HCT116 (cell line): ENCODE measurements at regions not wholly inside any gene's neighbourhood (a gene's known extent, or its start where the extent isn't known, plus 50 kb on each side); places are given as distances from the start of the nearest gene placed in this dataset.
"Not testable (repeated sequence)": the region's sequence is repeated elsewhere in the genome, so short reads cannot be mapped to it uniquely, and the experiment has no call there.

Experiments
- ATAC-seq: fragments of 200-7000 bp; cut with Tn5 transposase; 2 replicates; pipeline ENCODE4 v1.9.1; 2020; ENCODE audit warnings: mild to moderate bottlenecking, moderate library complexity
- BruUV-seq: library from RNA; stranded (reverse); fragments of 400-500 nt; replicated peaks from 2 replicates; lab custom pipeline; 2021; lab: Mats Ljungman, UMichigan
- CTCF ChIA-PET: fragments of 300-600 bp; sonication (Branson Sonifier 250); formaldehyde crosslinking; loops from one replicate; lab custom pipeline; 2021; ENCODE audit warnings: antibody characterized with exemption; lab: Charles Lee
- POLR2A ChIA-PET: fragments of 300-600, 350-600 bp; sonication (Branson Sonifier 250); formaldehyde crosslinking; loops from one replicate; lab custom pipeline; 2021; ENCODE audit warnings: antibody characterized with exemption; lab: Charles Lee
- RAD21 ChIA-PET, 2 experiments: fragments of 300-600 bp; sonication (Branson Sonifier 250); formaldehyde crosslinking; loops; one replicate each; lab custom pipeline; 2023; ENCODE audit warnings: low total read pairs in 2 of 2; ENCODE audit not compliant: uncharacterized antibody in 2 of 2, unreplicated experiment in 2 of 2, low non-redundant PET in 1 of 2; lab: Charles Lee
- DNase-seq: peaks from one replicate; pipeline ENCODE4 v3.0.0-alpha.2; 2010; ENCODE audit warnings: low read depth, low spot score
- H2AFZ ChIP-seq: fragments of 200-600 bp; shearing (Covaris generic), sonication (generic); 2 replicates; pipeline ENCODE4 v1.6.1; 2017; ENCODE audit warnings: low read depth, mixed run types, mixed read lengths, antibody characterized with exemption, low read length; ENCODE audit not compliant: poor library complexity, severe bottlenecking
- H3K27ac ChIP-seq: 2 replicates; pipeline ENCODE4 v1.5.1; 2012; ENCODE audit warnings: low read depth, low read length
- H3K27me3 ChIP-seq: fragments of 200-600 bp; sonication (generic); 2 replicates; pipeline ENCODE4 v1.6.1; 2016; ENCODE audit warnings: mixed run types, low read length, mixed read lengths; ENCODE audit not compliant: insufficient read depth
- H3K36me3 ChIP-seq, 2 experiments: fragments of 200-500 bp in 1 of 2; fragments of 200-600 bp in 1 of 2; sonication (Bioruptor generic) in 1 of 2; sonication (generic) in 1 of 2; 2 replicates each; pipeline versions ENCODE4 v1.5.1 to v1.6.1; 2014 to 2016; ENCODE audit warnings: low read length in 2 of 2, inconsistent platforms in 1 of 2, mixed read lengths in 1 of 2, mixed run types in 1 of 2; ENCODE audit not compliant: insufficient read depth in 2 of 2, control insufficient read depth in 1 of 2
- H3K4me1 ChIP-seq, 2 experiments: fragments of 200-600 bp in 1 of 2; sonication (generic) in 1 of 2; 2 replicates each; pipeline versions ENCODE4 v1.5.1 to v1.6.1; 2012 to 2017; ENCODE audit warnings: low read length in 2 of 2, inconsistent platforms in 1 of 2, mild to moderate bottlenecking in 1 of 2, mixed read lengths in 1 of 2, mixed run types in 1 of 2, moderate library complexity in 1 of 2; ENCODE audit not compliant: insufficient read depth in 2 of 2, control insufficient read depth in 1 of 2
- H3K4me2 ChIP-seq: fragments of 200-600 bp; sonication (generic); 2 replicates; pipeline ENCODE4 v1.6.1; 2017; ENCODE audit warnings: mixed run types, low read length, mixed read lengths
- H3K4me3 ChIP-seq, 2 experiments: fragments of 200-600 bp in 1 of 2; sonication (generic) in 1 of 2; replicated peaks in 1 of 2; 2 replicates each; pipeline ENCODE4 v1.5.1; 2011 to 2016; ENCODE audit warnings: low read length in 2 of 2, control low read depth in 1 of 2, low read depth in 1 of 2, mild to moderate bottlenecking in 1 of 2, mixed read lengths in 1 of 2, mixed run types in 1 of 2
- H3K79me2 ChIP-seq: fragments of 200-600 bp; sonication (generic); 2 replicates; pipeline ENCODE4 v1.6.1; 2017; ENCODE audit warnings: mild to moderate bottlenecking, mixed run types, low read length, moderate library complexity, mixed read lengths; ENCODE audit not compliant: insufficient read depth
- H3K9ac ChIP-seq: fragments of 200-600 bp; sonication (generic); 2 replicates; pipeline ENCODE4 v1.6.1; 2016; ENCODE audit warnings: low read length, mixed read lengths
- H3K9me2 ChIP-seq: fragments of 200-600 bp; sonication (generic), shearing (Covaris generic); 2 replicates; pipeline ENCODE4 v1.6.1; 2017; ENCODE audit warnings: mixed run types, mild to moderate bottlenecking, moderate library complexity; ENCODE audit not compliant: insufficient read depth
- H3K9me3 ChIP-seq, 2 experiments: fragments of 200-500 bp in 1 of 2; fragments of 200-600 bp in 1 of 2; sonication (Bioruptor generic) in 1 of 2; sonication (generic) in 1 of 2; 2 replicates each; pipeline ENCODE4 v1.6.1; 2014 to 2017; ENCODE audit warnings: low read length in 2 of 2, mixed read lengths in 2 of 2, inconsistent platforms in 1 of 2, low read depth in 1 of 2, mild to moderate bottlenecking in 1 of 2, mixed run types in 1 of 2, moderate library complexity in 1 of 2; ENCODE audit not compliant: control insufficient read depth in 1 of 2, insufficient read depth in 1 of 2
- H4K20me1 ChIP-seq: fragments of 200-600 bp; sonication (generic), shearing (Covaris generic); 2 replicates; pipeline ENCODE4 v1.6.1; 2017; ENCODE audit warnings: mixed run types, mild to moderate bottlenecking, moderate library complexity; ENCODE audit not compliant: insufficient read depth
- ATF3 ChIP-seq: IDR thresholded peaks from 2 replicates; pipeline ENCODE4 v1.6.1; 2012
- CBX3 ChIP-seq: IDR thresholded peaks from 2 replicates; pipeline ENCODE4 v1.6.1; 2012; ENCODE audit warnings: low read depth
- FOSL1 ChIP-seq: IDR thresholded peaks from 2 replicates; pipeline ENCODE4 v1.6.1; 2012; ENCODE audit warnings: low read depth
- JUND ChIP-seq: IDR thresholded peaks from 2 replicates; pipeline ENCODE4 v1.6.1; 2012
- POLR2A ChIP-seq: IDR thresholded peaks from 2 replicates; pipeline ENCODE4 v1.7.0; 2011; ENCODE audit warnings: borderline replicate concordance; ENCODE audit not compliant: insufficient read depth, insufficient read length; ENCODE audit errors: extremely low read depth
- POLR2AphosphoS5 ChIP-seq: IDR thresholded peaks from 2 replicates; pipeline ENCODE4 v1.6.1; 2011; ENCODE audit warnings: mild to moderate bottlenecking, low read depth, low read length, moderate library complexity
- RAD21 ChIP-seq: IDR thresholded peaks from 2 replicates; pipeline ENCODE4 v1.6.1; 2012; ENCODE audit warnings: low read depth, mild to moderate bottlenecking
- SP1 ChIP-seq: IDR thresholded peaks from 2 replicates; pipeline ENCODE4 v1.6.1; 2012; ENCODE audit warnings: low read depth
- SRF ChIP-seq: IDR thresholded peaks from 2 replicates; pipeline ENCODE4 v1.6.1; 2012; ENCODE audit warnings: low read depth
- YY1 ChIP-seq: IDR thresholded peaks from 2 replicates; pipeline ENCODE4 v1.6.1; 2011; ENCODE audit warnings: low read length, low read depth, moderate library complexity, mild to moderate bottlenecking; ENCODE audit not compliant: insufficient replicate concordance; ENCODE audit errors: extremely low read depth
- intact Hi-C: fragments of 100-400 bp; cut with micrococcal nuclease; formaldehyde crosslinking; loops from 2 replicates; pipeline ENCODE4 v1.10.0; 2022
- TF ChIP-seq, protein P1 (sequence below): IDR thresholded peaks from 2 replicates; pipeline ENCODE4 v1.6.1; 2012

DNA sequence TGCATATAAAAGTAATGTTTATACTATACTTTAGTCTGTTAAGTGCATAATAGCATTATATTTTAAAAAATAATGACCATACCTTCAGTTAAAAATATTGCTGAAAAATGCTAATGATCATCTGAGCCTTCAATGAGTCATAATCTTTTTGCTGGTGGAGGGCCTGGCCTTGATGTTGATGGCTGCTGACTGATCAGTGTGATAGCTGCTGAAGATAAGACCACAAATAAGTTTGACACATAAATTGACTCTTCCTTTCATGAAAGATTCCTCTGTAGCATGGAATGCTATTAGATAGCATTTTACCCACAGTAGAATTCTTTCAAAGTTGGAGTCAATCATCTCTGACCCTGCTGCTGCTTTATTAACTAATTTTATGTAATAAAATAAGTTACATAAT, 128.4 kb upstream of the CCDC85A start:
- Histone ChIP-seq H3K27ac (no peak overlapping the region), H3K79me2 (no peaks in the 10 kb centered on the region), H3K9ac (no peak overlapping the region), H2AFZ (no peak overlapping the region), H3K9me2 (no peaks in the 10 kb centered on the region), H3K4me2 (no peak overlapping the region), H3K4me1 (no peaks in the 10 kb centered on the region), H3K4me3 (no peak overlapping the region), H4K20me1 (no peaks in the 10 kb centered on the region), H3K27me3 (no peaks in the 10 kb centered on the region), H3K9me3 (no peaks in the 10 kb centered on the region), H3K36me3 (no peaks in the 10 kb centered on the region)
- ChIA-PET RAD21 (no interaction called here), CTCF (no interaction called here), POLR2A (no interaction called here)
- no peak for TF ChIP-seq SP1
- TF ChIP-seq YY1 = no peak
- TF ChIP-seq ATF3 = no peak
- no peak for TF ChIP-seq POLR2AphosphoS5
- no peak for TF ChIP-seq FOSL1
- no peak for TF ChIP-seq CBX3
- no peak for TF ChIP-seq RAD21
- no peak for TF ChIP-seq JUND
- no peak for TF ChIP-seq POLR2A
- no peak for TF ChIP-seq SRF
- TF ChIP-seq, protein P1, sequence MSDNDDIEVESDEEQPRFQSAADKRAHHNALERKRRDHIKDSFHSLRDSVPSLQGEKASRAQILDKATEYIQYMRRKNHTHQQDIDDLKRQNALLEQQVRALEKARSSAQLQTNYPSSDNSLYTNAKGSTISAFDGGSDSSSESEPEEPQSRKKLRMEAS = no peak
- ATAC-seq (no peak), DNase-seq (no peak)
- no TSS peak for BruUV-seq
- intact Hi-C loops = no loop called here

DNA sequence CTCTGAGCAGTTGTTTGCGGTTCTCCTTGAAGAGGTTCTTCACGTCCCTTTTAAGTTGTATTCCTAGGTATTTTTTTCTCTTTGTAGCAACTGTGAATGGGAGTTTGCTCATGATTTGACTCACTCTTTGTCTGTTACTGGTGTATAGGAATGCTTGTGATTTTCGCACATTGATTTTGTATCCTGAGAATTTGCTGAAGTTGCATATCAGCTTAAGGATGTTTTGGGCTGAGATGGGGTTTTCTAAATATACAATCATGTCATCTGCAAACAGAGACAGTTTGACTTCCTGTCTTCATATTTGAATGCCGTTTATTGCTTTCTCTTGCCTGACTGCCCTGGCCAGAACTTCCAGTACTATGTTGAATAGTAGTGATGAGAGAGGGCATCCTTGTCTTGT, 122.5 kb upstream of the CCDC85A start:
- H3K4me2 ChIP-seq, H3K9me3 ChIP-seq, intact Hi-C loops, H3K9me2 ChIP-seq, H3K4me3 ChIP-seq, H3K36me3 ChIP-seq, CTCF ChIA-PET, H3K27ac ChIP-seq, H3K4me1 ChIP-seq, BruUV-seq, POLR2A ChIA-PET, H3K9ac ChIP-seq, H3K79me2 ChIP-seq, H3K27me3 ChIP-seq, H4K20me1 ChIP-seq, ATAC-seq, RAD21 ChIA-PET, DNase-seq, H2AFZ ChIP-seq: not testable (repeated sequence)
